ENCODE measurements at regions not wholly inside any gene's neighbourhood (a gene's known extent, or its start where the extent isn't known, plus 50 kb on each side); places are given as distances from the start of the nearest gene placed in this dataset.

GRCh38 chr4:11904117-11904535 is 475.4 kb upstream of the HS3ST1 start:
- peak; percentile 96 for DNase-seq

DNA sequence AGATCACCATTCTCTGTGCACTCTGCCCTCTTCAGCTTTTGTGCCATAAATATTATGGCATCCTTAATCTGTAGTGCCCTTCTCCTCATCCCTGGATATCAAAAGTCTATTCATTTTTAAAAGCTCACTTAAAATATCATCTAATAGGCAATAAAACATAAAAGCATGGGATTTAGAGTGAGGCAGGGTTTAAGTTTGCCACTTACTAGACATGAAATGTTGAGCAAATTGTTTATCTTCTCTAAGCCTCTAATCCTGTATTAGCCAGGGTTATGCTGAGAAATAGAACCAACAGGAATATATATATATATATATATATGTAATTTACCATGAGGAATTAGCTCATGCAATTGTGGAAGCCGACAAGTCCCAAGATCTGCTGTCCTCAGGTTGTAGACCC is 472.4 kb upstream of the HS3ST1 start:
- DNase-seq, result no peak

DNA sequence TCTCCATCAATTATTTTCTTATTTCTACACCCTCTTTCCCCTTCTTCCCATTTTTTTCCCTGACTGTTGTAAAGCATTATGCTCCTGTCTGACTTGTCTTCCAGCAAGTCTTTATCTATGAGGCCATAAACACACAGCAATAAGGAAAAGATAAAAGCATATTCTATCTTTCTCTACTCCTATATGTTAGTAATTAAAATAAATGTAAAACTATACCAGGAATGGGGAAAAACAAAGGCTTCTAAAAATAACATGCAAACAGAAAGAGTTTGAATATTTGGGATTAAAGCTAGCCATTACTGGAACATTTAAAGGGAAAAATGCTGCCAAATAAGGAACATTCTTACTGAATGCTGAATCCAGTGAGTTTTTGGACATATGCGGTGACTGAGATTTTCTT is 471.7 kb upstream of the HS3ST1 start:
- DNase-seq, result no peak

GRCh38 chr4:11898796-11899195 is 470.1 kb upstream of the HS3ST1 start:
- no peak for DNase-seq

DNA sequence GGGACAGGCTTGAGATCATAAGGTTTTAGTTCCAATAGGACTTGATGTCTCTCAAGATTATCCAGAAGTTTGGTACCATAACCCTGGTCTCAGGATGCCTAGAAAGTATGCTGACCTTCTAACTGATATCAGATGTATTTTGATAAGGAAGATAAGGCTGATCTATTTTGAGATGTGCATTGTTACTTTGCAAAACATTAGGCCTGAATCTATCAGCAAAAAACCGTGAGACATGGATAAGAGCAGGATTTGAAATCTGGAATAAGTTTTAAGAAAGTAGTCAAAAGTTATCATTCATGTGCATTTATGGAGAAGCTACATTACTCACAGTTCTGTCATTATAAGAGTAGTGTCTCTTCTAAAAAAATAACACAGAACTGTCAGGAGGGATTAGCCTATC is 467.1 kb upstream of the HS3ST1 start:
- DNase-seq, result no peak

- DNase-seq, result no peak
Measured at GRCh38 chr4:11894977-11895376, 466.3 kb upstream of the HS3ST1 start.

- no peak for DNase-seq
Measured at GRCh38 chr4:11894221-11894620, 465.5 kb upstream of the HS3ST1 start.

- DNase-seq, result peak; percentile 11
Measured at GRCh38 chr4:11889099-11889498, 460.4 kb upstream of the HS3ST1 start.

DNA sequence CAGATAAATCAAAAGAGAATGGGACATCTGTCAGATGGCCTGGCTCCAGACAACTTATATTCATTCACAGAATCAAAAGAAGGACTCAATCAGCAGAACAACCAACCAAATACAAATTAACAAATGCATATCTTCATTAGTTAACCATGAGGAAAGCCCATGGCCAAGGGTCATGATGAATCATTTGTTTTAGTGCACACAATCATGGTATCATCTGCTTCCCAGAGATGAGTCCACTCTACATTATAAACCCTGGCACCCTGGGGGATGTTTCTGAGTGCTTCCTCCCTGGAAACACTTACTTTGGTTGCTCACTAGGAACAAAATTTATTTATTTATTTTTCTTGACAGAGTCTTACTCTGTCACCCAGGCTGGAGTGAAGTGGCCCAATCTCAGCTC is 453.3 kb upstream of the HS3ST1 start:
- no peak for DNase-seq

- no peak for DNase-seq
Measured at GRCh38 chr4:11881364-11881763, 452.7 kb upstream of the HS3ST1 start.

GRCh38 chr4:11878241-11878640 is 449.5 kb upstream of the HS3ST1 start:
- no peak for DNase-seq

DNA sequence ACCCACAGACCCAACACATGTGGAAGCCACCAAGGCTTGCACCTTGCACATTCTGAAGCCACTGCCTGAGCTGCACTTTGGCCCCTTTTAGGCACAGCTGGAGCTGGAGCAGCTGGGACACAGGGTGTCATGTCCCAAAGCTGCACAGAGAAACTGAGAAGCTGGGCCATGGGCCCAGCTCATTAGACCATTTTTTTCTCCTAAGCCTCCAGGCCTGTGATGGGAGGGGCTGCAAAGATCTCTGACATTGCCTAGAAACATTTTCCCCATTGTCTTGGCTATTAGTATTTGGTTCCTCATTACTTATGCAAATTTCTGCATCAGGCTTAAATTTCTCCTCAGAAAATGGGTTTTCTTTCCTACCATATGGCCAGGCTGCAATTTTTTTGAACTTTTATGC is 447.4 kb upstream of the HS3ST1 start:
- DNase-seq, result no peak

DNA sequence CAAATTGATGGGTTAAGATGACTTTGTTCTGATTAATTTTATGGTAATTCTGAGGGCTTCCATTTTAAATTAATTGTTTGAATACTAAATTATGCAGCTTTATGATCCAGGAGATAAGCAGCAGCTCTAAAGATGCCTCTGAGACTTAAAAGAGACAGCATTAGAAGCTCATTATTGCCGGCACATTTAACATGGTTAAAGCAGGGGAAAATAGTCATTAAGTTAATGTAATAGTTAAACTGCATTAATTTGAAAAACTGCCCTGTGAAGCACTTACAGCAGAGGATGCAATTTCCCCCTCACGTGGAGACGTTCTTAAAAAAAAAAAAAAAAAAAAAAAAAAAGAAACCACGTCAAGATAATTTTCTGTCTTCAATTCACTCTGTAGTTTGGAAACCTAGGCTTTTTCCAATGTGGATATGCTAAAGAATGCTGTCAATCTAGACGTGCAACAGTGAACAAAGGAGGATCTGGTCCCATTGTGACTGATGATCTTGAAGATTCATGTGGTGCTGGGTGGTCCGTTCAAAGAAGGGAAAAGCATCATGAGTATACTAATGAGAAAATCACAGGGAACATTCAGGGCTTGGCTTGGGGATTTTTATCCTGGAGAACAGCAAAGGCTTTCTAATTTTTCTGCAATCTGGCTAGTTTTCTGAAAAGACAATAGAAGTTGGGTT is 440.6 kb upstream of the HS3ST1 start:
- DNase-seq, result no peak

DNA sequence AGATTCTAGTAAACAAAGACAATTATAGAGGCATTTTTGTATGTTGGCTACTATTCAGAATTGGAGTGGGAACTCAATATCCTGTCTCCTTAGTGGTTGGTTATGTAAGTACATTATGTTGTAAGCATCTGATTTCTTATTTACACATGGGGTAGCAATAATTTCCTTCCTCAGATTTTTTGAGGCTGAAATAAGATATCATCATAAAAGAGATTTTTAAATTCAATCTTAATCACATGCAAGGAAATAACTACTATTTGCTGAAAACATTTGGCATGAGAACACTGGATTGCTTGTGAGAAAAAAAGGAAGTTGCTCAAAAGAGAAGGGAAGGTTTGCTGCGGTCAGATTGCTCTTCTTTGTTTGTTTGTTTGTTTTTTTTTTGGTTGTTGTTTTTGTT is 437.7 kb upstream of the HS3ST1 start:
- DNase-seq, result no peak

DNA sequence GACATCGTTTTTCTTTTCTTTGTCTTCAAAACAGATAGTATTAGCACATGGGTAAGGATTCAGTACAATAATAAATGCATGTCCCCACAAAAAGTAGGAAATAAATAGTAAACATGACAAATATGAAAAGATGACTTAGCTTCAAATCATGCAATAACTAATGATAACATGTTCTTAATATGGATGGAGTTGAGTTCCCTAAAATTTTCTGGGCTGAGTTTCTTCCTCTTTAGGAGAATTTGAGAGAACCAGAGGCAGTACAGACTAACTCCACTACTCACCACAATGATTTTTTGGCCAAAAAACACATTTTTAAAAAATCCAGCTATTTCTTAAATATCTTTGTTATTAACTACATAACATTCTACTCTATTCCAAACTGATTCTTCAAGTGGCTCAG is 432.3 kb upstream of the HS3ST1 start:
- no peak for DNase-seq

DNA sequence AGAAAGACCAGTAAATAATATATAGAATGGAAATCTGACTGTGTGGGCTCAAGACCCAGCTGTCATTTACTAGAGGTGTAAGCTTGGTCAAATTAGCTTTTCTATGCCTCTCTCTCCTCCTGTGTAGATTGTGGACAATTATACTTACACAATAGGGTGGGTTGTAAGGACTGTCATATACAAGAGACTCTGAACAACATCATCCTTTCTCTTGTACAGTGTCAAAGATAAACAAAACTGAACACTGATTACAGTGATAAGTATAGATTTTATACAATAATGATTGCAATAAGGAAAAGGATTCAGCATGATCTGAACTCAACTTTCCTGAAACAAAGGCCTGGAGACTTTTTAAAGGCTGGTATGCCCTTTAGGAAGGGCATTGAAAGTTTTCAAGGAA is 429.2 kb upstream of the HS3ST1 start:
- no peak for DNase-seq

DNA sequence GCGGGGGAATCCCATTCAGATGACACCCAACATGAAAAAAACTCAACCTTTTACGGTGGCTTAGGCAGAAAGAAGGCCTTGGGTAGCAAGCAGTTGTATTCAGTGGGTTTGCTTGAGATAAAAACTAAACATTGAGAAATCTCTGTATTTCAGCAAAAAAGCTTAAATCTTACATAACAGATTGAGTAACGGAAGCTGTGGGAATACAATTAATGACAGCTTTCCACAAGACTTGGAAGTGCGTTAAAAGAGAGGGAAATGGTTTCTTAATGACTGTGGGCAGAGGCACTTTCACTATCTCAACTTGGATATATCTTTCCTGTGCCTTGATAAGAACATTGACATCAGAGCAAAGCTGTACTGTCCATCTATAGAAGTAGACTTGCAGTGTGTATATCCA is 418.5 kb upstream of the HS3ST1 start:
- DNase-seq, result no peak

GRCh38 chr4:11843927-11844326 is 415.2 kb upstream of the HS3ST1 start:
- DNase-seq, result no peak

DNA sequence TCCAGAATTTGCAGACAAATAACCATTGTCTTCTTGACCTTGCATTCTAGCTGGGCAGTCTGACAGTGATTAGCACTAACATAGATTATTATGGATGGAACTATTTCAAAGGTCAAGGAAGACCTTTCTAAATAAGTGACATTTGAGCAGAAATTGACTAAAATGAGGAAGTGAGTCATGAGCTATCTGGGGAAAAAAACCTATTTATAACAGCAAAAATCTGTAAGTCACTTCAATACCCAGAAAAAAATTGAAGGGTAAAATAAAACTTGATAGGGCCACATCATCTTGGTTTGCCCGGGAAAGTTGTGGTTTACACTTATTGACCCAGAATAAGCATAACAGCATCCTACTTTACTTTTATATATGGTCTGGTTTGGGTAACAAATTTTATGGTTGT is 414.6 kb upstream of the HS3ST1 start:
- DNase-seq, result no peak

DNA sequence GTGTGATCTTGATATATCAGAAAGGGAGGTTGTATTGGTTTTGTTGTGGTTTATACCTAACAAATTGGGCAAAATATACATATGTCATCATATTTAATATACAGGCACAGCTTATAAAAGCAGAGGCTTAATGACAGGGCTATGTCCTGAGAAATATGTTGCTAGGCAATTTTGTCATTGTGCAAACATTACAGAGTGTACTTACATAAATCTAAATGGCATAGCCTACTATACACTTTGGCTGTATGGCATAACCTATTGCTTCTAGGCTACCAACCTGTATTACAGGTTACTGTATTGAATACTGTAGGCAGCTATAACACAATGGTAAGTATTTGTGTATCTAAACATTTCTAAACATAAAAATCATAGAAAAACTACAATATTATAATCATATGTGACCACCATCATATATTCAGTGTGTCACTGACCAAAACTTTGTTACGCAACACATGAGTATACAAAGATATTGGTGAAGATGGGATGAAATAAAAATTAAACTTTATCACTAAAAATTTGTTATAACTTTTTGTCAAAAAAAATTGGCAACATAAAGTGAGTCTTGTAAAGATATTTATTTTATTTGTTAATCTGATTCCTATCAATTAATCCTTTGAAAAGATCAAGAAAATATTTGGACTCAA is 414.0 kb upstream of the HS3ST1 start:
- no peak for DNase-seq

GRCh38 chr4:11839889-11840288 is 411.2 kb upstream of the HS3ST1 start:
- DNase-seq, result no peak

DNA sequence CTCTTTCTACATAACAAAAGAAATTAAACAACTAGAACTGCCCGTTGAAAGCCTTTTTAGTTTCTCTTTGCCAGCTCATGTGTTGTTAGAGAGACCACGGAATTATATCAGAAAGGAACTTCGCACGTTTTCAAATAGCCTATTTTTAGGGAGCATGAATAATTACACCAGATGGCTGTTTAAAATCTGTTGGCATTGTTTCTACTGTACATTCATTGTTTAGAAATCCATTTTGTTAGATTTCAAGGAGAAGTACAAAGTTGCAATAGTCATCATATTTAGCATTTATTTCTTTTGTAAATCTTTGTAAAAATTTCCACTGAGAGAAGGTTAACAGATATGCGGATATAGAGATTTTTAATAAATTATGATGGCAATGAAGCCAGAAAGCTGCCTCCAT is 403.0 kb upstream of the HS3ST1 start:
- peak; percentile 13 for DNase-seq

DNA sequence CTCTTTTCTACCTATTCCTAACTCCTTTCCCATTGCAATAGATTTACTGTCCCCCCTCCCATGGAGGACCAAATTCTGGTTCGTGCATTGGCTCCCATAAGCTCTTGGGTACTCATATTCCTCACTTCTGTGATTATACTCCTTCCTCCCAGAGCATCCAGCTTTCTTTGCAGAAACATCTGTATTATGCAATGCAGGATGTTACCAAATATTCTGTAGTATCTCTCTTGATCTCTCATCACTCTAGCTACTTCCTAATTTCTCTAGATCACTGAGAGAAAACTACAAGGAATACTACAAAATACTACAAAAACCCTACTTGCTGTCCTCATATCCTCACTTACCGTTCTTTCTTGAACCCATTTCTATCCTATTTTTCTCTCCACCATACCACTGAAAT is 395.9 kb upstream of the HS3ST1 start:
- DNase-seq, result no peak

- DNase-seq, result no peak
Measured at GRCh38 chr4:11821772-11822430, 393.2 kb upstream of the HS3ST1 start.
